GM12878 (cell line): ENCODE measurements at regions not wholly inside any gene's neighbourhood (a gene's known extent, or its start where the extent isn't known, plus 50 kb on each side); places are given as distances from the start of the nearest gene placed in this dataset.

ENCODE experiments used
- ATAC-seq: fragments of 200-7000 bp; cut with Tn5 transposase; 3 replicates; pipeline ENCODE4 v1.9.1; 2020; ENCODE audit warnings: mild to moderate bottlenecking, moderate library complexity
- BruUV-seq: library from RNA; stranded (reverse); fragments of 400-500 nt; replicated peaks from 2 replicates; lab custom pipeline; 2021; lab: Mats Ljungman, UMichigan
- CTCF ChIA-PET: fragments of 300-600 bp; sonication (Branson Sonifier 250); formaldehyde crosslinking; extraction: SDS; loops from one replicate; lab custom pipeline; 2021; ENCODE audit warnings: inconsistent platforms; lab: Yijun Ruan, JAX
- POLR2A ChIA-PET: fragments of 350-600 bp; formaldehyde crosslinking; extraction: SDS; loops from one replicate; lab custom pipeline; 2021; ENCODE audit warnings: inconsistent platforms; lab: Charles Lee
- RAD21 ChIA-PET: fragments of 300-600 bp; sonication (Branson Sonifier 250); formaldehyde crosslinking; loops from one replicate; lab custom pipeline; 2023; ENCODE audit warnings: antibody characterized with exemption; ENCODE audit not compliant: unreplicated experiment; lab: Charles Lee
- SMC1A ChIA-PET: fragments of 300-600 bp; sonication (Branson Sonifier 250); formaldehyde crosslinking; loops from one replicate; lab custom pipeline; 2023; ENCODE audit not compliant: unreplicated experiment, uncharacterized antibody; lab: Charles Lee
- DNase-seq: peaks from one replicate; pipeline ENCODE4 v3.0.0-alpha.2; 2011; ENCODE audit warnings: low read depth, low spot score
- FAIRE-seq: peaks from 3 replicates; lab custom pipeline; 2011; peaks lifted over from hg19 to GRCh38; lab: Jason Lieb, UNC
- H2AFZ ChIP-seq: 2 replicates; pipeline ENCODE4 v1.6.0; 2011; ENCODE audit warnings: low read depth, low read length, control low read depth; ENCODE audit not compliant: control insufficient read depth
- H3K27ac ChIP-seq: 2 replicates; pipeline ENCODE4 v1.5.1; 2011; ENCODE audit warnings: control low read depth; ENCODE audit not compliant: control insufficient read depth, insufficient read depth
- H3K27me3 ChIP-seq, 2 experiments: replicated peaks in 1 of 2; 2 replicates each; pipeline versions ENCODE4 v1.6.0 to v1.6.1; 2011; ENCODE audit warnings: low read length in 1 of 2; ENCODE audit not compliant: control insufficient read depth in 2 of 2, insufficient read depth in 2 of 2
- H3K36me3 ChIP-seq, 2 experiments: 2 replicates each; pipeline ENCODE4 v1.5.1; 2011; ENCODE audit warnings: low read length in 1 of 2; ENCODE audit not compliant: control insufficient read depth in 2 of 2, insufficient read depth in 2 of 2
- H3K4me1 ChIP-seq: 2 replicates; pipeline ENCODE4 v1.6.1; 2011; ENCODE audit warnings: mild to moderate bottlenecking, low read length, moderate library complexity, mixed read lengths; ENCODE audit not compliant: control insufficient read depth, insufficient read depth
- H3K4me2 ChIP-seq: 2 replicates; pipeline ENCODE4 v1.6.0; 2011; ENCODE audit warnings: control low read depth; ENCODE audit not compliant: control insufficient read depth, insufficient read depth
- H3K4me3 ChIP-seq: fragments of 200-600 bp; sonication (generic); 2 replicates; pipeline ENCODE4 v1.5.1; 2016
- H3K79me2 ChIP-seq: 2 replicates; pipeline ENCODE4 v1.6.0; 2011; ENCODE audit warnings: low read length; ENCODE audit not compliant: control insufficient read depth, insufficient read depth
- H3K9ac ChIP-seq: 2 replicates; pipeline ENCODE4 v1.8.0; 2011; ENCODE audit warnings: low read length, control low read depth, mixed read lengths; ENCODE audit not compliant: control insufficient read depth, insufficient read depth
- H3K9me3 ChIP-seq: replicated peaks from 3 replicates; pipeline ENCODE4 v1.5.1; 2011; ENCODE audit warnings: mild to moderate bottlenecking, low read length; ENCODE audit not compliant: control insufficient read depth, insufficient read depth
- H4K20me1 ChIP-seq: 2 replicates; pipeline ENCODE4 v1.6.0; 2011; ENCODE audit not compliant: control insufficient read depth, insufficient read depth
- CEBPZ ChIP-seq: fragments of 150-350 bp; IDR thresholded peaks from 2 replicates; pipeline ENCODE4 v1.6.1; 2016; ENCODE audit warnings: low read depth, low read length
- CUX1 ChIP-seq: IDR thresholded peaks from 2 replicates; pipeline ENCODE4 v1.6.1; 2012; ENCODE audit warnings: improper control_type of control experiment, low read depth, low read length; ENCODE audit not compliant: insufficient replicate concordance
- HDGF ChIP-seq: fragments of 450-650 bp; IDR thresholded peaks from 2 replicates; pipeline ENCODE4 v1.6.1; 2016; ENCODE audit warnings: antibody characterized with exemption
- KLF5 ChIP-seq: fragments of 450-650 bp; IDR thresholded peaks from 2 replicates; pipeline ENCODE4 v1.6.1; 2014; ENCODE audit warnings: mild to moderate bottlenecking; ENCODE audit not compliant: partially characterized antibody
- MAX ChIP-seq: IDR thresholded peaks from 2 replicates; pipeline ENCODE4 v1.6.1; 2012; ENCODE audit warnings: low read depth, low read length, improper control_type of control experiment
- MYC ChIP-seq: IDR thresholded peaks from 2 replicates; pipeline ENCODE4 v1.6.1; 2011; ENCODE audit warnings: mild to moderate bottlenecking, low read length, moderate library complexity, inconsistent platforms; ENCODE audit not compliant: insufficient read depth, insufficient replicate concordance, insufficient read length, severe bottlenecking
- SMAD1 ChIP-seq: fragments of 450-650 bp; IDR thresholded peaks from 2 replicates; pipeline ENCODE4 v1.6.1; 2018; ENCODE audit warnings: mild to moderate bottlenecking, low read depth; ENCODE audit not compliant: partially characterized antibody
- STAT1 ChIP-seq: fragments of 450-650 bp; conservative IDR thresholded peaks from 2 replicates; pipeline ENCODE4 v1.6.1; 2014; ENCODE audit warnings: antibody characterized with exemption, mild to moderate bottlenecking
- USF1 ChIP-seq: IDR thresholded peaks from 2 replicates; pipeline ENCODE4 v1.6.1; 2011; ENCODE audit warnings: borderline replicate concordance, low read depth, mild to moderate bottlenecking, moderate library complexity, mixed read lengths, low read length; ENCODE audit not compliant: insufficient read depth; ENCODE audit errors: extremely low read length
- ZBTB33 ChIP-seq: fragments of 450-650 bp; IDR thresholded peaks from 2 replicates; pipeline ENCODE4 v1.6.1; 2017; ENCODE audit warnings: mild to moderate bottlenecking
- WGBS: methylation state at CpG from one replicate; pipeline ENCODE4 v1.1.6; 2016; ENCODE audit warnings: low lambda C conversion rate; ENCODE audit not compliant: insufficient replicate concordance, insufficient coverage; ENCODE audit errors: missing lambda C conversion rate; 5-methylcytosine and 5-hydroxymethylcytosine counted together
- in situ Hi-C: fragments of 300-500 bp; cut with MboI; formaldehyde crosslinking; loops from 9 replicates; pipeline ENCODE4 v1.14.3; 2018; ENCODE audit warnings: mixed read lengths
- intact Hi-C: fragments of 100-400 bp; cut with micrococcal nuclease; formaldehyde crosslinking; loops from one replicate; pipeline ENCODE4 v1.14.2; 2022; ENCODE audit not compliant: unreplicated experiment

DNA sequence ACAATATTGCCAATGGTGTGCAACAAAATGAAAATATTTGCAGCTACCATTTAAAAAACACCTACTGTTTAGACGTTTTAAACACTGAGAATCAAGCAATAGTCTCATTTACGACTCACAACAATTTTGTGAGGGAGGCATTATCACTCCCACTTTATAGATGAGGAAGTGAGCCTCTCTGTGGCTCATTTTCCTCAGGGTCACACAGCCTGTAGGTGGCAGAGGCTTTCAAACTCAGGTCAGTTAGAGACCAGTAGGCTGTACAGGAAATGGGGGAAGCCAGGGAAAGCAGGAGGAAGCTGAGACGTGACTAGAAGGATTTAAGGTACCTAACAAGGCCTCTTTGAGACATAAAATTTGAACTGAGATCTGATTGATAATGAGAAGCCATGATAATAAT, 95.0 kb upstream of the ZNF521 start (continued):
- TF ChIP-seq USF1: no peak

- POLR2A ChIA-PET: no interaction called here
- no peaks in the 10 kb centered on the region for H4K20me1 ChIP-seq
- H3K27me3 ChIP-seq: no peaks in the 10 kb centered on the region
- H3K9ac ChIP-seq: no peak overlapping the region
- H3K4me3 ChIP-seq: no peak overlapping the region
- in situ Hi-C loops (no loop called here), intact Hi-C loops (no loop called here)
- H3K4me2 ChIP-seq: no peak overlapping the region
- no peaks in the 10 kb centered on the region for H3K9me3 ChIP-seq
- no TSS peak for BruUV-seq
- WGBS: 38% methylated on average over 5 of the region's 5 CpGs
- CTCF ChIA-PET: no interaction called here
- RAD21 ChIA-PET: no interaction called here
- H2AFZ ChIP-seq: no peak overlapping the region
- DNase-seq (no peak), FAIRE-seq (no peak), ATAC-seq (no peak)
- no peaks in the 10 kb centered on the region for H3K4me1 ChIP-seq
- no peak overlapping the region for H3K27ac ChIP-seq
- SMC1A ChIA-PET: interaction anchor here (0.6 kb wide), 1 partner anchor 120 kb away, joined by 3 read pairs; no protein-coding TSS in a partner anchor
- H3K36me3 ChIP-seq: no peaks in the 10 kb centered on the region
- H3K79me2 ChIP-seq: no peaks in the 10 kb centered on the region
- no peak for TF ChIP-seq STAT1
- no peak for TF ChIP-seq CUX1
- no peak for TF ChIP-seq KLF5
- no peak for TF ChIP-seq HDGF
- TF ChIP-seq ZBTB33: no peak
- no peak for TF ChIP-seq MAX
- TF ChIP-seq CEBPZ: no peak
- TF ChIP-seq SMAD1: no peak
- TF ChIP-seq MYC: no peak
Observed at GRCh38 chr18:25445430-25445829, 93.5 kb upstream of the ZNF521 start.
